H1 (cell line): ENCODE measurements at regions not wholly inside any gene's neighbourhood (a gene's known extent, or its start where the extent isn't known, plus 50 kb on each side); places are given as distances from the start of the nearest gene placed in this dataset.

Experiments used
- CTCF ChIA-PET: fragments of 300-600 bp; sonication (Branson Sonifier 250); formaldehyde crosslinking; loops from one replicate; lab custom pipeline; 2021; ENCODE audit not compliant: partially characterized antibody; lab: Charles Lee
- POLR2A ChIA-PET: fragments of 300-600 bp; sonication (Branson Sonifier 250); formaldehyde crosslinking; loops from one replicate; lab custom pipeline; 2021; ENCODE audit warnings: inconsistent platforms; ENCODE audit not compliant: partially characterized antibody; lab: Charles Lee
- DNase-seq, 2 experiments: peaks; one replicate each; pipeline versions ENCODE4 v3.0.0 to v3.0.0-alpha.2; 2010 to 2022; ENCODE audit warnings: low spot score in 2 of 2, low read depth in 1 of 2, mixed read lengths in 1 of 2
- FAIRE-seq: peaks from 2 replicates; lab custom pipeline; 2011; peaks lifted over from hg19 to GRCh38; lab: Jason Lieb, UNC
- H2AFZ ChIP-seq: 2 replicates; pipeline ENCODE4 v1.8.1; 2012; ENCODE audit warnings: low read length, inconsistent platforms
- H2AK5ac ChIP-seq: 2 replicates; pipeline ENCODE4 v1.6.1; 2013; ENCODE audit warnings: low read depth, low read length
- H2BK120ac ChIP-seq: replicated peaks from 2 replicates; pipeline ENCODE3; 2013; ENCODE audit warnings: low read depth, low read length, inconsistent platforms
- H2BK12ac ChIP-seq: 2 replicates; pipeline ENCODE4 v1.6.1; 2013; ENCODE audit warnings: low read depth, low read length
- H2BK15ac ChIP-seq: 2 replicates; pipeline ENCODE4 v1.6.1; 2013; ENCODE audit warnings: low read length
- H2BK20ac ChIP-seq: 2 replicates; pipeline ENCODE4 v1.6.1; 2013; ENCODE audit warnings: low read length
- H2BK5ac ChIP-seq: 2 replicates; pipeline ENCODE4 v1.6.1; 2013; ENCODE audit warnings: low read depth, low read length
- H3K14ac ChIP-seq: 2 replicates; pipeline ENCODE4 v1.6.1; 2013; ENCODE audit warnings: inconsistent platforms; ENCODE audit not compliant: insufficient read length
- H3K18ac ChIP-seq: 2 replicates; pipeline ENCODE4 v1.6.1; 2013; ENCODE audit warnings: low read length; ENCODE audit errors: extremely low read depth
- H3K23ac ChIP-seq: 2 replicates; pipeline ENCODE4 v1.6.1; 2013; ENCODE audit warnings: inconsistent platforms; ENCODE audit not compliant: insufficient read length
- H3K23me2 ChIP-seq: 2 replicates; pipeline ENCODE4 v1.6.1; 2013; ENCODE audit warnings: low read depth, low read length
- H3K27ac ChIP-seq: 2 replicates; pipeline ENCODE4 v1.6.1; 2011; ENCODE audit warnings: low read depth, low read length, inconsistent platforms
- H3K27me3 ChIP-seq, 4 experiments: replicated peaks in 1 of 4; 1 replicate in 1 of 4; 2 replicates in 3 of 4; pipeline versions ENCODE4 v1.6.1 to v1.8.1; 2011 to 2013; ENCODE audit warnings: low read length in 3 of 4, mild to moderate bottlenecking in 3 of 4, inconsistent platforms in 2 of 4, mixed read lengths in 2 of 4, moderate library complexity in 1 of 4; ENCODE audit not compliant: control insufficient read depth in 3 of 4, insufficient read depth in 3 of 4; ENCODE audit errors: extremely low read depth in 1 of 4
- H3K36me3 ChIP-seq, 4 experiments: 2 replicates each; pipeline versions ENCODE4 v1.6.1 to v1.8.1; 2011 to 2013; ENCODE audit warnings: mild to moderate bottlenecking in 4 of 4, low read length in 3 of 4, moderate library complexity in 2 of 4, control low read depth in 1 of 4, inconsistent platforms in 1 of 4; ENCODE audit not compliant: insufficient read depth in 4 of 4, control insufficient read depth in 2 of 4
- H3K4ac ChIP-seq: replicated peaks from 2 replicates; pipeline ENCODE3; 2013; ENCODE audit warnings: low read length, low read depth, mixed read lengths, inconsistent platforms; ENCODE audit not compliant: insufficient read length
- H3K4me1 ChIP-seq, 4 experiments: replicated peaks in 1 of 4; 1 replicate in 1 of 4; 2 replicates in 3 of 4; pipeline versions ENCODE4 v1.6.1 to v1.8.1; 2011 to 2013; ENCODE audit warnings: low read length in 3 of 4, inconsistent platforms in 2 of 4, mixed read lengths in 1 of 4; ENCODE audit not compliant: insufficient read depth in 4 of 4, control insufficient read depth in 3 of 4
- H3K4me2 ChIP-seq, 2 experiments: 2 replicates each; pipeline versions ENCODE4 v1.6.1 to v1.8.1; 2011 to 2013; ENCODE audit warnings: low read depth in 2 of 2, low read length in 2 of 2, control low read depth in 1 of 2, inconsistent platforms in 1 of 2, mild to moderate bottlenecking in 1 of 2; ENCODE audit not compliant: insufficient read depth in 1 of 2
- H3K4me3 ChIP-seq, 4 experiments: fragments of 200-600, 300-600 bp in 1 of 4; sonication (generic), shearing (Covaris generic), sonication (Bioruptor Twin) in 1 of 4; 2 replicates each; pipeline versions ENCODE4 v1.5.1 to v1.8.1; 2011 to 2016; ENCODE audit warnings: low read length in 4 of 4, low read depth in 3 of 4, control low read depth in 2 of 4, inconsistent platforms in 2 of 4, mild to moderate bottlenecking in 2 of 4, mixed read lengths in 1 of 4, moderate library complexity in 1 of 4; ENCODE audit not compliant: insufficient read depth in 2 of 4; ENCODE audit errors: extremely low read depth in 1 of 4
- H3K56ac ChIP-seq: replicated peaks from 2 replicates; pipeline ENCODE3; 2013; ENCODE audit warnings: low read depth, mild to moderate bottlenecking, mixed read lengths, low read length, inconsistent platforms; ENCODE audit not compliant: insufficient read length
- H3K79me1 ChIP-seq: 2 replicates; pipeline ENCODE4 v1.6.1; 2013; ENCODE audit warnings: low read depth, low read length, control low read depth
- H3K79me2 ChIP-seq, 2 experiments: 2 replicates each; pipeline versions ENCODE4 v1.6.1 to v1.8.1; 2012 to 2013; ENCODE audit warnings: low read length in 2 of 2, mild to moderate bottlenecking in 2 of 2, inconsistent platforms in 1 of 2; ENCODE audit not compliant: insufficient read depth in 2 of 2, control insufficient read depth in 1 of 2
- H3K9ac ChIP-seq, 4 experiments: replicated peaks in 1 of 4; 1 replicate in 1 of 4; 2 replicates in 3 of 4; pipeline versions ENCODE4 v1.6.1 to v1.8.1; 2011 to 2013; ENCODE audit warnings: low read depth in 3 of 4, low read length in 3 of 4, control low read depth in 2 of 4, mild to moderate bottlenecking in 2 of 4, moderate library complexity in 2 of 4, inconsistent platforms in 1 of 4; ENCODE audit errors: extremely low read depth in 1 of 4
- H3K9me3 ChIP-seq, 2 experiments: 2 replicates each; pipeline versions ENCODE4 v1.6.1 to v1.8.1; 2012 to 2013; ENCODE audit warnings: mild to moderate bottlenecking in 2 of 2, moderate library complexity in 2 of 2, control low read depth in 1 of 2, inconsistent platforms in 1 of 2, low read depth in 1 of 2, low read length in 1 of 2, mixed read lengths in 1 of 2; ENCODE audit not compliant: insufficient read depth in 2 of 2
- H4K20me1 ChIP-seq, 2 experiments: replicated peaks in 1 of 2; 2 replicates each; pipeline versions ENCODE3 to v1.8.1; 2011 to 2013; ENCODE audit warnings: inconsistent platforms in 2 of 2, low read length in 2 of 2, mild to moderate bottlenecking in 1 of 2; ENCODE audit not compliant: insufficient read depth in 2 of 2, control insufficient read depth in 1 of 2
- H4K5ac ChIP-seq: 2 replicates; pipeline ENCODE4 v1.6.1; 2013; ENCODE audit warnings: low read length, low read depth, mixed read lengths, inconsistent platforms; ENCODE audit not compliant: insufficient read length
- H4K8ac ChIP-seq: 2 replicates; pipeline ENCODE4 v1.8.0; 2013; ENCODE audit warnings: mild to moderate bottlenecking, moderate library complexity, low read length, inconsistent platforms; ENCODE audit not compliant: insufficient read depth; ENCODE audit errors: extremely low read depth
- H4K91ac ChIP-seq: replicated peaks from 2 replicates; pipeline ENCODE3; 2013; ENCODE audit warnings: low read length, mixed read lengths, inconsistent platforms; ENCODE audit not compliant: insufficient read length
- ASH2L ChIP-seq: fragments of 200-600, 300-600 bp; sonication (generic); IDR thresholded peaks from one replicate; pipeline ENCODE4 v1.7.1; 2017; ENCODE audit warnings: low read length
- BCL11A ChIP-seq, 2 experiments: IDR thresholded peaks; one replicate each; pipeline ENCODE4 v1.6.1; 2011; ENCODE audit warnings: low read depth in 2 of 2, low read length in 2 of 2, mild to moderate bottlenecking in 2 of 2
- BRCA1 ChIP-seq: IDR thresholded peaks from 2 replicates; pipeline ENCODE4 v1.6.1; 2012; ENCODE audit warnings: low read depth, low read length, improper control_type of control experiment
- CREB1 ChIP-seq: IDR thresholded peaks from 2 replicates; pipeline ENCODE4 v1.6.1; 2012; ENCODE audit warnings: inconsistent platforms
- GABPA ChIP-seq: IDR thresholded peaks from 2 replicates; pipeline ENCODE4 v1.6.1; 2011; ENCODE audit warnings: mild to moderate bottlenecking, low read length, moderate library complexity, borderline replicate concordance; ENCODE audit not compliant: insufficient read depth
- HDAC2 ChIP-seq, 2 experiments: fragments of 300-600 bp in 1 of 2; sonication (generic) in 1 of 2; IDR thresholded peaks; 2 replicates each; pipeline ENCODE4 v1.6.1; 2011 to 2012; ENCODE audit warnings: low read depth in 2 of 2, low read length in 2 of 2, mild to moderate bottlenecking in 2 of 2, moderate library complexity in 2 of 2, borderline replicate concordance in 1 of 2, inconsistent platforms in 1 of 2
- JUND ChIP-seq: IDR thresholded peaks from 2 replicates; pipeline ENCODE4 v1.6.1; 2011; ENCODE audit warnings: mild to moderate bottlenecking, improper control_type of control experiment, low read length
- MAFK ChIP-seq: IDR thresholded peaks from 2 replicates; pipeline ENCODE4 v1.6.1; 2012; ENCODE audit warnings: low read depth, mild to moderate bottlenecking, improper control_type of control experiment, low read length
- NRF1 ChIP-seq: IDR thresholded peaks from 2 replicates; pipeline ENCODE4 v1.6.1; 2011; ENCODE audit warnings: mild to moderate bottlenecking, low read depth, low read length, improper control_type of control experiment
- RXRA ChIP-seq: IDR thresholded peaks from 2 replicates; pipeline ENCODE4 v1.6.1; 2011; ENCODE audit warnings: low read depth, mild to moderate bottlenecking, low read length, moderate library complexity; ENCODE audit not compliant: insufficient read depth
- SIRT6 ChIP-seq: IDR thresholded peaks from one replicate; pipeline ENCODE4 v1.7.1; 2012; ENCODE audit warnings: low read length, inconsistent platforms
- SP4 ChIP-seq: IDR thresholded peaks from 2 replicates; pipeline ENCODE4 v1.6.1; 2012; ENCODE audit warnings: low read length, inconsistent platforms
- SUZ12 ChIP-seq: fragments of 200-600 bp; sonication (generic); IDR thresholded peaks from 2 replicates; pipeline ENCODE4 v1.6.1; 2012; ENCODE audit warnings: mild to moderate bottlenecking, inconsistent platforms, low read length, moderate library complexity, mixed read lengths
- TAF7 ChIP-seq: optimal IDR thresholded peaks from 2 replicates; pipeline ENCODE3; 2011; ENCODE audit warnings: low read depth, mild to moderate bottlenecking, inconsistent platforms, low read length, moderate library complexity, borderline replicate concordance
- TBP ChIP-seq: IDR thresholded peaks from 2 replicates; pipeline ENCODE4 v1.6.1; 2011; ENCODE audit warnings: low read depth, low read length, improper control_type of control experiment
- WGBS, 2 experiments: shearing (Covaris generic) in 1 of 2; methylation state at CpG; one replicate each; pipeline versions ENCODE4 v1.1.6 to v1.1.7; 2013 to 2015; ENCODE audit warnings: low lambda C conversion rate in 2 of 2, mixed read lengths in 2 of 2, inconsistent platforms in 1 of 2, low coverage in 1 of 2, missing lambda C conversion rate in 1 of 2; ENCODE audit not compliant: insufficient replicate concordance in 2 of 2, insufficient coverage in 1 of 2, insufficient read length in 1 of 2; ENCODE audit errors: extremely low coverage in 1 of 2, missing lambda C conversion rate in 1 of 2; 5-methylcytosine and 5-hydroxymethylcytosine counted together

DNA sequence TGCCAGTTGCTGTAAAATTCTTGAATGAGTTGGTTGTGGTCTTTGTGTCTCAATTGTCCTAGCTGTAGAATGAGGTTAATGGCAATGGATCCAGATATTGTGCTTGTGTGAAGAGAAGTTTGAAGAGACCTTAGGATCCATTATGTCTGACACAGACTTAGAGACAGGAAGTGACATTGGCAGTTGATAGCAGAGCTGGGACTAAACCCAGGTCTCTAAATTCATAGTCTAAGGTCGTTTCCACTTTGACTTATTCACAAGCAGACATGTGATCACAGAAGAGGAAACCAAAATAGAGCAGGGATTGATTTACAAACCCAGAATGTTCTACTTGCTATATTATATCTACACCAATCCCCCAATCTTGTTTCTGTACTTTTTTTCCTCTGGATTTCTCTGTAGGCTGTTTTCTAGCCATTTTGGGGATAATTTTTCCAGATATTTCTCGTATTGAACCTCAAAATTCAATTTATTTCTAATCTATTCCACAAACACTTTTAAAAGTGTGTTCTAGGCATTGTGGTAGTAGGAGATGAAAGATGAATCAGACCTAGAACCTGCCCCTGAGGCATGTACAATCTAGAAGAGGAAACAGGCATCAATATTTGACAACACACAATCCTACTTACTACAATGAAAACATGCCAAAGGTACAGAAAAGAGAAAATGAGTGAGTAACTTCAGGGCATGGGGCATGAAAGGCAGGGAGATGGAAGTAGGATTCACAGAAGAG is 123.3 kb downstream of the NFKBIZ start:
- Histone ChIP-seq H3K36me3 (no peaks in the 10 kb centered on the region), H2BK120ac (no peak overlapping the region), H3K4me3 (no peak overlapping the region), H3K14ac (no peak overlapping the region), H3K79me1 (no peaks in the 10 kb centered on the region), H2BK20ac (no peak overlapping the region), H2BK5ac (no peak overlapping the region), H3K9ac (no peak overlapping the region), H3K4me1 (no peaks in the 10 kb centered on the region), H3K56ac (no peak overlapping the region), H3K23me2 (no peaks in the 10 kb centered on the region; the same call in 1 of the 2 replicates), H3K27me3 (no peaks in the 10 kb centered on the region), H2AFZ (no peak overlapping the region), H3K9me3 (no peaks in the 10 kb centered on the region), H4K5ac (no peak overlapping the region), H2BK15ac (no peak overlapping the region), H3K4ac (no peak overlapping the region), H3K79me2 (no peaks in the 10 kb centered on the region), H4K8ac (no peak overlapping the region), H4K91ac (no peak overlapping the region), H3K18ac (no peak overlapping the region), H3K27ac (no peak overlapping the region), H2BK12ac (no peak overlapping the region), H4K20me1 (no peaks in the 10 kb centered on the region), H3K23ac (no peak overlapping the region), H2AK5ac (no peak overlapping the region), H3K4me2 (no peak overlapping the region)
- ChIA-PET POLR2A (no interaction called here), CTCF (interaction anchor here (1.6 kb wide), 1 partner anchor 23 kb away, joined by 5 read pairs; no protein-coding TSS in a partner anchor)
- no peak for FAIRE-seq
- no peak for DNase-seq
- 83% methylated on average over 2 of the region's 2 CpGs; no CpG with 5 or more reads in 1 of the 2 experiments for WGBS, 2 experiments
- TF ChIP-seq SIRT6 (no peak), GABPA (no peak), RXRA (no peak), TAF7 (no peak), JUND (no peak), HDAC2 (IDR thresholded peaks at IDR 0.05; ENCODE audit: borderline replicate concordance in 1 of 2, low read depth in 2 of 2, low read length in 2 of 2) (no peak), TBP (no peak), BRCA1 (no peak), NRF1 (no peak), SP4 (no peak), SUZ12 (no peak), CREB1 (no peak), ASH2L (no peak), MAFK (no peak), BCL11A (IDR thresholded peaks at IDR 0.05; ENCODE audit: low read depth in 2 of 2, low read length in 2 of 2) (no peak)
